Stimulated activated CD8-positive, alpha-beta memory T cell treated with anti-CD3 and anti-CD28 coated beads, Interleukin-4, amount 100 ng/mL, for 4 hours (primary cell): ENCODE measurements at regions not wholly inside any gene's neighbourhood (a gene's known extent, or its start where the extent isn't known, plus 50 kb on each side); places are given as distances from the start of the nearest gene placed in this dataset.

Experiments
- DNase-seq, 2 donors: peaks; one replicate each; pipeline ENCODE4 v3.0.0-alpha.2; 2020; ENCODE audit warnings: low read depth in 2 of 2, low spot score in 1 of 2

DNA sequence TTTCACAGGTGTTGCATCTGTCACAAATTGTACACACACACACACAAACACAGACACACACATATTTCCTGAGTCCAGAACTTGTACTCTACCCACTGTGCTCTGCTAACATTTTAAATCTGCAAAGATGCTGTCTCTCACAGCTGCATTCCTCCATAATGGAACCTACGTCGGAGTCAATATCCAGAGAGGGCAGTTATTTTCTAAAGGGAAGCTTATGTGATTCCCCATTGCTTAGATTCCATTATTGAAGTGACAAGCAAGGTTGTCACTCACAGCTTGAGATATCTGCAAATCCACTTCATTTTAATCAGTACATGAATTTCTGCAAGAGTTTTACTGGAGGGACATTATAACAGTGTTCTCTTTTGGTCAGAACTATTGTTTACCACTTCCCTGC lies 992.4 kb downstream of the NSUN3 start:
- no peak for DNase-seq

DNA sequence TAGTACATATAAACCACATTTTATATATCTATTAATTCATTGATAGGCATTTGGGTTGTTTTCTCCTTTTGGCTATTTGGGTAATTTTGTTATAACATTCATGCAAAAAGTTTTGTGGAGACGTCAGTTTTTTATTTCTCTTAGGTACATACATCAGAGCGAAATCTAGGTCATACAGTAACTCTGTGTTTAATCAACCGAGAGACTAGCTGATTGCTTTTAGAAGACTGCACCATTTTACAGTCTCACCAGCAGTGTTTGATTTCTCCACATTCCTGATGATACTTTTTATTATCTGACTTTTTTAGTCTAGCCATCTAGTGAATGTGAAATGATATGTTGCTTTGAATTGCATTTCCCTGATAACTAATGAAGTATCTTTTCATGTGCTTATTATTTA lies 1019.3 kb downstream of the NSUN3 start:
- no peak for DNase-seq

DNA sequence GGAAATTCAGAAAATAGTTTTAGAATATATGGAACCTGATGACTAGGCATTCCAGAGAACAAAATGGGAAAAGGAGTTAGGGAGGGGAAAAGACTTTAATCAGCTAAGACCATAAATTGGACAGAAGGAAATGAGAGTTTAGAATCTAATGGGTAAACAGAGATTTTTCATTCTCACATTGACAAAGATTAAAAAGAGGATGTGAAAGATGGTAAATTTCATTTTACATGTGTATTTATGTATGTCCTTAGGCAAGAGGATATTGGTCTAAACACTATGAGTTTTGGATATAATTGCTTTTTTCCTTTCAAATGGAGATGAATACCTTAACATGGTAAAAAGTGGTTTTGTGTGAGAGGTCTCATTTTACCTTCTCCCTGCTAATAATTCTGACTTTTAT lies 1021.9 kb downstream of the NSUN3 start:
- no peak for DNase-seq

DNA sequence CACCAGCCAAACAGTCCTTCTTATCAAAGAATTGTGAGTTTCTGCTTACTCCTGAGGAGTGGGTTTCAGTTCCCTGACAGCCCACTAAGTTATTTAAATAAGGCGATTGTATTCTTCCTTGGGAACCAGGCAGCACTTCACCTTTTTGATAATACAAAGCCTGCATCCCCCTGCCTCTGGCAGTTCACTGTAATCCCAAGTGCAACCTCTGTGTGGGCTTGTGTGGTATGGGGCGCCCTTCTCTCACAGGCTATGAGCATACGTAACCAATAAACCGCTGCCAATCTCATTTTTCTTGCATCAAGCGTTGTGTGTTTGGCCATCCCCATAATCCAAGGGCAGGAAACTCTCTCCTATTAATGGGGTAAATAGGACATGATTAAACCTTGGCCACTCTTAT lies 1025.6 kb downstream of the NSUN3 start:
- no peak for DNase-seq

DNA sequence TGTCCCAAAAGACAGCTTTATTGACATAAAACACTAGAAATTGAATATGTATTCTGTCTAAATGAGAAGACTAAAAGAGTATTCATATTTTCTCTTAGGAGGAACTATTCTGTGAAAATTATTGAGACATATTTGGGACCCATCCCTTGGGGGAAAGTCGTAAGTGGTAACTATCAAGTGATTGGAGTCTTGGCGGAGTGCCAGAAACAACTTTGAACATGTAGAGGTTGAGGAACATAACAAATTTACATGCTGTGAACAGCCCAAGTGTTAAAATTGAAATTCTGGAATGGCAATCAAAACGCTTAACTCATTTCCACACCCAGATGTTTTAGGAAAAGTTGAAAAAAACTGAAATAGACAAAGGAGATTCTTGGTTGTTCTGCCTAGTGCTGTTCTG lies 1034.6 kb downstream of the NSUN3 start:
- DNase-seq, result no peak

DNA sequence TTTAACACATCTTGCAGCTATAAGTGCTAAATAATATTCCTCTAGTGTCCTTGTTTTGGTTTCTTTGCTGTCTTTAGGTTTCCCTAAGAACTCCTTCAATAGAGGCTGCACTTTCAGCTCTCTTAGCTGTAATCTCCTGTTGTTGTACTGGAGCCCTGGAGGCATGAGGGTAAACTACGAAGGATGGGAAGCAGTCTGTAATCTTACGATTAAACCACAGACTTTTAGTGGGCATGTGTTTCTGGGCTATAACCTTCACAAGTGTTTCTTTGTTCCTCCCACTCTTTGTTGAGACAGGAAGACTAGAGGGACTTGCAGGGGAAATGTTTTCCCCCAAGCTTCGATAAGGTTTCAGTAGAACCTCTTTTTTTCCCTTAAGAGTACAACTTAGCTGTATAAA lies 1058.1 kb downstream of the NSUN3 start:
- no peak for DNase-seq

DNA sequence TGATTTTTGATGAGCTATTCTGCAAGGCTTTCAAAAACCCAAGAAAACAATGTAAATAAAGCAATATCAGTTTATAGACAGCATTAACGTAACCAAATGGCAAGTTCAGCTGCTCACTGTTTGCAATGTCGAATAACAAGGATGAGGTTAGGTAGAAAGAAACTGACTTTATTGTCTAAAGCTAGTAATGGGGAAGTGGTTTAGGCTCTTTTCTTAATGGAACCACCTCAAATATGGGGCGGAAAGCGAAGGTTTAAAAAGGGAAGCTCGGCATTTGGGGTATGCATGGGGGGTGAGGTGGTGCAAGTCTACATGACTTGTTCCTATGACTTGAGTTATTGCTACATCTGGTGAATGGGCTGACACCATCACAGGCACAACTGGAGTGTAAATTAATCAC lies 1060.2 kb downstream of the NSUN3 start:
- no peak for DNase-seq

DNA sequence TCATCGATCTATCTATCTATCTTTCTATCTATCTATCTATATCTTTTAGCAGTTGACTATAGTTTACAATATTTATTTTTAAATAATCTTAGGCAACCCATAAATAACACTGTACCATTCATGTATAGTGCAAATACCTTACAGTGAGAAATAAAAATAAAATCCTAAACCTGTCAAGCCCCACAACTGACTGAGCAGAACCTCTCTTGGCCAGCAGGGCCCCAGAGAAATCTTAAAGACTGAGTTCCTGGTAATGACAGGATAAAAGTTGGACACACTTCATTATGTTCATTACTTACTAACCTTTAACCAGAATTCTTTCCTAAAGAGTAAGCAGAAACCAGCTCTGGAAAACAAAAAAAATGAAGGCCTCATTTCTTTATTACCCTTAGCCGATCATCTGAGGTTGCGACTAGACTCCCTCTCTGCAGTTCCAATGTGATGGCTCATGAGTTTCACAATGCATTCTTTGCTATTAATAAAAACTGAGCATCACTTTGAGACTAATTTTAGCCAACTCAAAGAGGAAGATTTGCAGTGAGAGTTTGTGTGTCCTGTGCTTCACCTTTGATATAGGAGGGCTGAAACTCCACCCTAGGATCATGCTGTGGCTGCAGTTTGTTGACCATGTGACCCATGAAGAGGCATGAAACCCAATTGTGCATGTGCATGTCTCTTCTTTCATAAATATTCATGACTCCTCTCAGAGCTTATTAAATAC lies 1072.0 kb downstream of the NSUN3 start:
- DNase-seq, result no peak

DNA sequence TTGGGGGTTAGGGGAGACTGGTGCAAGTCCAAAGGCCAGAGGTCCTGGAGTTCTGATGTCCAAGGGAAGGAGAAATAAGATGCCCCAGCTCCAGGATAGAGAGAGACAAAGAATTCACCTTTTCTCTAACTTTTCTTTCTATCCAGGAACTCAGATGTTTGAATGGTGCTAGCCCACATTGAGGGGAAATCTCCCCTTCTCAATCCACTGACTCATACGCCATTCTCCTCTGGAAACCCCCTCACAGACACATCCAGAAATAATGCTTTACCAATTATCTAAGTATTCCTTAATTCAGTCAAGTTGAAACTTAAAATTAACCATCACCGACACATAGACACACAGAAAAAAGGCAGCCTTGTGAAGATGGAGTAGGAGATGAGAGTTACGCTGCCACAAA lies 1085.2 kb downstream of the NSUN3 start:
- DNase-seq, result no peak

DNA sequence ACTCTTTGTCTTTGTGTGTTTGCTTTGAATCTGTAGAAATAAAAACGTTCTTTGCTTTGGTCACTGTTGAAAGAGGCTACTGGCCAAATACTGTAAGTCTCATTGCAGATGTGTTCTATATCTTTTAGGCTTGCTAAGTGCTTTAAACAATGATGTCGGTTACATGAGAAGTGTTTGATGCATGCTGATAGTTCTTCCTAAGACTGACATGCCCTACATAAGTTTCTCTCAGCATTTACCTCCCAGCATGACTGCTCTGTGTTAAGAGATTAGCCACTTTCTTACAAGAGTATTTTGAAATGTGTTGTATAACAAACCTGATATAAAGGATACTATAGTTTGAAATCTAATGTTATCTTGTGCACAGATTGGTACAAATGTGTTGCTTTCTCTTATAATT lies 1088.7 kb downstream of the NSUN3 start:
- no peak for DNase-seq

DNA sequence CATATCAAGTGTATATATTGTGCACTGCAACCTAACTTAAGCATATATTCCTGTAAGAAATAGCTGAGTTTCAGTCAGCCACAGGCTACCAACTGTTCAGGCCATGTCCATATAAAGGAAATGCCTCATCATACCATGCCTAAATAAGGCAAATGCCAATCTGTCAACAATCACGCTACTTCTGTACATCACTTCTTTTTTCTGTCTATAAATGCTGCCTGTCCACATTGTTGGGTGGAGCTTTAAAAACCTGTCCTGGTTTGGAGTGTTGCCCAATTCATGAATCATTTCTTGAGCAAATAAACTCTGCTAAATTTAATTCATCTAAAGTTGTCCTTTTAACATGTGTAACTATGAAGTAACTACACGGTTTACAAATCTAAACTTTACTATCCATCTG lies 1091.9 kb downstream of the NSUN3 start:
- no peak for DNase-seq

DNA sequence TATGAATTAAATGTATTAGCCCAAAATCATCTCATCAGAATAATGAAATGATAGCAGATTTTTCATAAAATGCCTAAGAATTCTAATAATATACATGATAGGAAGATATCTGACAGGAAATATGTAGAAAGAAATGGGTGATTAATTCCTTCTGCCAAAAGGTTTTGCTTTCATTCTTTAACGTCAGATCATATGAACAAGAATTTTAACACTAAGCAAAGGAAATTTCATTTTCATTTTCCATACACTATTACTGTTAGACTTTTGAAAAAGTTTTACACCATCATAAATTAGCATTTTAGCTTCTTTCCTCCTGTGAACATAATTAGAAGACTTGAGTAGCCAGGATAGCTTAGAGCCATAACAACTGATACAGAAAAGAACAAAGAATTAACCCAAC lies 1099.9 kb downstream of the NSUN3 start:
- DNase-seq, result no peak

DNA sequence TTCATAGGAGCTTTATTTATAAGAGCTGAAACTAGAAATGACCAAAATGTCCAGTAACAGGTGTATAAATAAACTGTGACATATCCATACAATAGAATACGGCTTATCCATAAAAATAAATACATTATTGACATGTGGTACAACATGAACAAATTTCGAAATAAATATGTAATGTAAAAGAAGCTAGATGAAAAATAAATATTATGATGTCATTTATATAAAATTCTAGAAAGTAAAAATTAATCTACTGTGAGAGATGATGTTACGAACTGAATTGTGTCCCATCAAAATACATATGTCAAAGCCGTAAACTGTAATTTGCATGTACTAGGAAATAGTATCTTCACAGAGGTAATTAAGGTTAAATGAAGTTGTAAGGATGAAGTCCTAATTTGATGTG lies 1104.9 kb downstream of the NSUN3 start:
- no peak for DNase-seq

DNA sequence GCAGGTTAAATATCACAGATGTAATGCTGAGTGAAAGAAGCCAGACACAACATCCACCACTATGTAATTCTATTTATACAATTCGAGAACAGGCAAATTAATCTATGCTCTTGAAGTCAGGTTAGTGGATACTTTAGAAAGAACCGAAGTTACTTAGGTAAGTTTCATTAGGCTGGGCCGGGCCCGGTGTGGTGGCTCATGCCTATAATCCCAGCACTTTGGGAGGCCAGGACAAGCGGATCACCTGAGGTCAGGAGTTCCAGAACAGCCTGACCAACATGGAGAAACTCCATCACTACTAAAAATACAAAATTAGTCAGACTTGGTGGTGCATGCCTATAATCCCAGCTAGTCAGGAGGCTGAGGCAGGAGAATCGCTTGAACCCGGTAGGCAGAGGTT lies 1105.7 kb downstream of the NSUN3 start:
- DNase-seq, result no peak

DNA sequence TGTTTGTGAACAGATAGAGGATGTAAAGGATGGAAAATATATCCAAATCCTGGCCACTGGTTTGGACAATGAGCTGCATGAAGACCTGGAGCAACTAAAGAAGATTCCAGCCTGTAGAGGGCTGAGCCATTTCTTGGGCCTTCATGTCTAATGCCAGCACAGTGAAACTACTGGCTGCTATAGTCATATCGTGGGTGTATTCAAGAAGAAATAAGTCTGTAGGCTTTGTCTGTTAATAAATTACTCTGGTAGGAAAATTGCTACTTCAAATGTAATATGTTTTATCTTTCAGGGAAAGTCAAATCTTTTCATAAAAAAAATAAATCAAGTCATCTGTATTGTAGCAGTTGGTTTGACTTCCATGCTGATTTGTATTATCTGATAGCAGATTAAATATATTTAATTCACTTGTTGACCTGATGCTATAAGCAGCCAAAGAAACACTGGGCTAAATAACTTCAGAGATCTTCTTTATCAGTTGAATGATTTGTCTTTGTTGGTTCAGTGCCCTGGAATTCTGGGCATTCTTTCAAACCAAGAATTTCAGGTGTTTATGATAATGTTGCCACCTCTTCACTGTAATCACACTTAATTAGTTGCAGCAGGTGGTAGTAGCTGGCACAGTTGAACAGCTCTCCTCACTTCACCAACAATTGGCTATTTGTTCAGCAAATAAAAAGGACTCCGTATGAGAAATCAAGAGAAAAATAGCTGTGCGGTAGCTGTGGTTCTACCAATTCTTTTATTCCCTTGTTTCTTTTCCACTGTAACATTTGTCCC lies 1109.5 kb downstream of the NSUN3 start:
- no peak for DNase-seq

DNA sequence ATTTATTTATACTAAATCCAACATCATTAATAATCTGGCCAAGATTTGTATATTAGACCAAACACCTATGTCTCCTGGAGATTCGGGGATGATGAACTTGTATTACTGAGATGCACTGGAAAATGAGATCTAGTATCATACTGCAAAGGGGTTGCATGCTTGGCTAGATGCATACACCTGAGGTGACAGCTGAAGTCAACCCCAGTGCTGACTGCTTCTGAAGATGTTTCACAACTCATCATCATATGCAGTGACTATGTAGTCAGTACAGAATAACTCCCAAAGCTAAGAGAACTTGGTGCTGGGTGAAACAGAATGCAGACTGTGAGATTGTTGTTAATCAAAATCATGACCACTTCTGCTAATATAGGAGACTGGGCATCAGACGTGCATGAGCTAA lies 1114.2 kb downstream of the NSUN3 start:
- DNase-seq, result no peak

DNA sequence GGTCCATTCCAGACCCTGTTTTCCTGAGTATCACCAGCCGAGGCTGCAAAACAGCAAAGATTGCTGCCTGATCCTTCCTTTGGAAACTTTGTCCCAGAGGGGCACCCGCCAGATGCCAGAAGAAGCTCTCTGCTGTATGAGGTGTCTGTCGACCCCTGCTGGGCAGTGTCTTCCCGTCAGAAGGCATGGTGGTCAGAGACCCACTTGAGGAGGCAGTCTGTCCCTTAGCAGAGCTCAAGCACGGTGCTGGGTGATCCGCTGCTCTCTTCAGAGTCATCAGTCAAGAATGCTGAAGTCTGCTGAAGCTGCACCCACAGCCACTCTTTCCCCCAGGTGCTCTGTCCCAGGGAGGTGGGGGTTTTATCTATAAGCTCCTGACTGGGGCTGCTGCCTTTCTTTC lies 1121.2 kb downstream of the NSUN3 start:
- no peak for DNase-seq

DNA sequence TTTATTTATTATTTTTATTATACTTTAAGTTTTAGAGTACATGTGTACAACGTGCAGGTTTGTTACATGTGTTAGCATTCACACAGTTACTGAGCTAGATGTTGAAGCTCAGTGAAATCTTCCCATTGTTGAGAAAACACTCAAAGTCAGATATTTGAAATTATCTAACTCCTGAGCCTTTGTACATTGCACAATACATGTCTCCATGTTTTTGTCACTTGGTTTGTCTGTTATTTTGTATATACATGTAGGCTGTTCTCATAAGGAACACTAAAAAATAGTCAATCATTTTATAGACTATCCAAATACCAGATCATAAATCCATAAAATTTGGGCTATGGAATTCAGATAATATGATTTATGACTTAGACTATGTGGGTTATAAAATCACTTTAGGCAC lies 1126.5 kb downstream of the NSUN3 start:
- DNase-seq, result no peak

DNA sequence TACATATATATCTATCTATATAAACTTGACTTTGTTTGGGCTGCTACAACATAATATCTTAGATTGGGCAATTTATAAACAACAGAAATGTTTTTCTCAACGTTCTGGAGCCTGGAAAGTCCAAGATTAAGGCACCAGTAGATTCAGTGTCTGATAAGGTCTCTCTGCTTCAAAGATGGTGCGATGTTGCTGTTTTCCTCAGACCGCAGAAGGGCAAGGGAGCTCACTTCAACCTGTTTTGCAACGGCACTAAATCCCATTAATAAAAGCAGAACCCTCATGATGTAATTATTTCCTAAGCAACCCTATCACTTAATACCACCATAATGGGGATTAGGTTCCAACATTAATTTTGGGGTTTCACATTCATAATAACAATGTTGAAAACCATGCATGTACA lies 1134.8 kb downstream of the NSUN3 start:
- no peak for DNase-seq

DNA sequence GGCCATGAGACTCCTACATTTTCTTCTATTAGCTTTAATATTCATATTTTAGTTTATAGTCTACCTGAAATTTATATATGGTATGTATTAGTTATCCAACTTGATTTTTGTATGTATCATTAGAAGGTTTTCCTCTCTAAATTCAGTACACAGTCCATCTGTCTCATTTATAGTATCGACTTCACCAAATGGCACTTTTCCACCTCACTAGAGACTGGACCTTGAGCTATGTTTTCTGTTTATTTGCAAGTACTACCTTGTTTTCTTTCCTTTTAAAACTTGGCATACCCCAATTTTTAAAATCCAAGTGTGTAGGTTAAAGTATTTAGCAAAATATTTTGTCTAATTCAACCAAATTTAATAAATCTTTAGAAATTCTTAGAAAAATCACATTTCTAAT lies 1137.5 kb downstream of the NSUN3 start:
- DNase-seq, result no peak

DNA sequence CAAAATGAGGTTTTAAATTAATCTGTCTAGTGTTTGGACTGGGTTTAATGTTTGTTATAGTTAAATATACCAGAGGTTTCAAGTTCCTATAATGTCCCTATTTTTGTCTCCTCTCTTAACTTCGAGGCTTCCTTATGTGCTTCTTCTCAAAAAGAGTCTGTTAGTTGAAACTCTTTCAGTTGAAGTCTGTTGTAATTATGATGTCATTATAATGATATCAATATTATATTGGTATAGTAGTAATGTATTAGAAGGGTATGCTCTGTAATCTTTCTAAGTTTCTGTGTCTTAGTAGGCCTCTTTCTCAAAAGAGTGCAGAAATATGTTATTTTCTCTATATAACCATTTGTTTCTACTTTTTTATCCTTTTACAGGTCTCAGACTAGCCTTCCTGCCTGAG lies 1148.0 kb downstream of the NSUN3 start:
- DNase-seq, result no peak

DNA sequence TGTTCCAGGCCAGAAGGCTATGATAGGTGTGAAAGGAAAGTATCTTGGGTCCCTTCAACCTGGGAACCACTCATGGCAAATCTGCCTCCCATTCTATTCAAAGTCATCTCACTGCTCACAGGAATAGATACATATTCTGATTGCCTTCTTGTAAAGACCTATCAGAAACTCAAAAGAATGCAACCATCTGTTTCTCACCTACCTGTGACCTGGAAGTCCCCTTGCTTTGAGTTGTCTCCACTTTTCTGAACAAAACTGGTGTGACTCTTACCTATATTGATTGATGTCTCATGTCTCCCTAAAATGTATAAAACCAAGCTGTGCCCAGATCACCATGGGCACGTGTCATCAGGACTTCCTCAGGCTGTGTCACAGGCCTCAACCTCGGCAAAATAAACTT lies 1149.3 kb downstream of the NSUN3 start:
- DNase-seq, result no peak

DNA sequence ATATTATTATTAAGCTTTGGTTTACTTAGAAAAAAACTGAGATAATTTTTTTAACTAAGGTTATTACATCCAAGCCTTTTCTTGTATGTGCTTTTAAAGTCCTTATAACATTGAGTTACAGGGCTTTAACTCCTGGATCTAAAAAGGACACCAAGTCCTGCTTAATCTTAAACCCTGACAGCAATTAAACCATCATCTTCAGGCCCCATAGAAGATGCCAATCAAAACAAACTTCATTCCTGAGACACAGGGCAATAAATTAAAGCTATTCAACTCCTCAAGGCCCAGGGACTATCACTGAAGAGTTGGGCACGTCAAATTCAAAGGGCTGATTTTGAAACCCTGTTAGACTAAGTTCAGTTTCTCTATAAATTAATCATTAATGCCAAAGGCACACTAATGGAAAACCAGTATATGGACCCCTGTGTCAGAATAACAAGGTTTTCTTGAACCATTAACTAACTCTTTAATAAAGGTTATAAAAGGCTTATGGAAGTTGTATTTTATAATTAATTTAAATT lies 1152.6 kb downstream of the NSUN3 start:
- DNase-seq, result no peak
